ENCODE measurements at regions not wholly inside any gene's neighbourhood (a gene's known extent, or its start where the extent isn't known, plus 50 kb on each side); places are given as distances from the start of the nearest gene placed in this dataset.

GRCh38 chr13:105441051-105441750, 1094.3 kb downstream of the EFNB2 start:
- intact Hi-C loops (cut with micrococcal nuclease; ENCODE audit: unreplicated experiment): no loop called here
- ChIA-PET POLR2A (no interaction called here), CTCF (ENCODE audit: unreplicated experiment) (no interaction called here)
- Histone ChIP-seq H3K4me1 (ENCODE audit: insufficient read depth, low read length, poor library complexity, severe bottlenecking) (no peaks in the 10 kb centered on the region), H3K9me3 (ENCODE audit: low read length) (no peaks in the 10 kb centered on the region), H2AFZ (ENCODE audit: low read length) (no peak overlapping the region), H4K20me1 (ENCODE audit: insufficient read depth, low read length) (no peaks in the 10 kb centered on the region), H3K4me2 (ENCODE audit: low read length) (no peak overlapping the region), H3K36me3 (ENCODE audit: insufficient read depth, low read length) (no peaks in the 10 kb centered on the region), H3K9me2 (ENCODE audit: insufficient read depth, low read length) (no peaks in the 10 kb centered on the region), H3K79me2 (ENCODE audit: insufficient read depth, low read depth, low read length) (no peaks in the 10 kb centered on the region), H3K4me3 (ENCODE audit: low read depth, low read length, poor library complexity, severe bottlenecking) (no peak overlapping the region), H3K27ac (ENCODE audit: low read depth, low read length, poor library complexity, severe bottlenecking) (no peak overlapping the region)
- BruUV-seq (replicated peaks): no TSS peak
- no peak for DNase-seq (ENCODE audit: low spot score)
- TF ChIP-seq CTCF (conservative IDR thresholded peaks at IDR 0.05; ENCODE audit: low read length): no peak

- Histone ChIP-seq H3K79me2 (ENCODE audit: insufficient read depth, low read depth, low read length) (no peaks in the 10 kb centered on the region), H3K9me2 (ENCODE audit: insufficient read depth, low read length) (no peaks in the 10 kb centered on the region), H2AFZ (ENCODE audit: low read length) (no peak overlapping the region), H3K27ac (ENCODE audit: low read depth, low read length, poor library complexity, severe bottlenecking) (no peak overlapping the region), H4K20me1 (ENCODE audit: insufficient read depth, low read length) (no peaks in the 10 kb centered on the region), H3K9me3 (ENCODE audit: low read length) (no peaks in the 10 kb centered on the region), H3K4me1 (ENCODE audit: insufficient read depth, low read length, poor library complexity, severe bottlenecking) (no peaks in the 10 kb centered on the region), H3K4me2 (ENCODE audit: low read length) (no peak overlapping the region), H3K36me3 (ENCODE audit: insufficient read depth, low read length) (no peaks in the 10 kb centered on the region), H3K4me3 (ENCODE audit: low read depth, low read length, poor library complexity, severe bottlenecking) (no peak overlapping the region)
- DNase-seq (ENCODE audit: low spot score): no peak
- TF ChIP-seq CTCF (conservative IDR thresholded peaks at IDR 0.05; ENCODE audit: low read length) (no peak), EZH2phosphoT487 (IDR thresholded peaks at IDR 0.05; ENCODE audit: borderline replicate concordance, low read depth, low read length) (no peak)
- BruUV-seq (replicated peaks): no TSS peak
- intact Hi-C loops (cut with micrococcal nuclease; ENCODE audit: unreplicated experiment): no loop called here
- CTCF ChIA-PET (ENCODE audit: unreplicated experiment): no interaction called here
- POLR2A ChIA-PET: interaction anchor here (0.5 to 0.6 kb wide), 2 partner anchors 550 to 1705 kb away, joined by 3 to 6 read pairs; no protein-coding TSS in a partner anchor
These were observed 1098.5 kb downstream of the EFNB2 start for GRCh38 chr13:105436943-105437342.

GRCh38 chr13:105432438-105432837, 1103.0 kb downstream of the EFNB2 start:
- no peak overlapping the region for H3K4me3 ChIP-seq (ENCODE audit: low read depth, low read length, poor library complexity, severe bottlenecking)
- DNase-seq (ENCODE audit: low spot score): no peak
- BruUV-seq (replicated peaks): no TSS peak
- H3K9me3 ChIP-seq (ENCODE audit: low read length): no peaks in the 10 kb centered on the region
- no peaks in the 10 kb centered on the region for H3K9me2 ChIP-seq (ENCODE audit: insufficient read depth, low read length)
- no peak overlapping the region for H2AFZ ChIP-seq (ENCODE audit: low read length)
- ChIA-PET CTCF (ENCODE audit: unreplicated experiment) (no interaction called here), POLR2A (no interaction called here)
- H3K36me3 ChIP-seq (ENCODE audit: insufficient read depth, low read length): no peaks in the 10 kb centered on the region
- TF ChIP-seq EZH2phosphoT487 (IDR thresholded peaks at IDR 0.05; ENCODE audit: borderline replicate concordance, low read depth, low read length) (no peak), CTCF (conservative IDR thresholded peaks at IDR 0.05; ENCODE audit: low read length) (no peak)
- no peaks in the 10 kb centered on the region for H3K4me1 ChIP-seq (ENCODE audit: insufficient read depth, low read length, poor library complexity, severe bottlenecking)
- no peaks in the 10 kb centered on the region for H3K79me2 ChIP-seq (ENCODE audit: insufficient read depth, low read depth, low read length)
- intact Hi-C loops (cut with micrococcal nuclease; ENCODE audit: unreplicated experiment): no loop called here
- H3K27ac ChIP-seq (ENCODE audit: low read depth, low read length, poor library complexity, severe bottlenecking): no peak overlapping the region
- H4K20me1 ChIP-seq (ENCODE audit: insufficient read depth, low read length): no peaks in the 10 kb centered on the region
- no peak overlapping the region for H3K4me2 ChIP-seq (ENCODE audit: low read length)

All from OCI-LY7 (cell line).